NT2/D1 (cell line): ENCODE measurements at regions not wholly inside any gene's neighbourhood (a gene's known extent, or its start where the extent isn't known, plus 50 kb on each side); places are given as distances from the start of the nearest gene placed in this dataset.

Source experiments
- YY1 ChIP-seq: IDR thresholded peaks from 2 replicates; pipeline ENCODE4 v1.6.1; 2011; ENCODE audit not compliant: insufficient read length, insufficient read depth
- ZNF274 ChIP-seq: IDR thresholded peaks from 2 replicates; pipeline ENCODE4 v1.6.1; 2011; ENCODE audit warnings: mild to moderate bottlenecking, low read depth, low read length

GRCh38 chr10:111367531-111367930, 290.7 kb downstream of the ADRA2A start:
- TF ChIP-seq ZNF274 (no peak), YY1 (no peak)
